Lower leg skin (tissue), 4 donors: ENCODE measurements at regions not wholly inside any gene's neighbourhood (a gene's known extent, or its start where the extent isn't known, plus 50 kb on each side); places are given as distances from the start of the nearest gene placed in this dataset.
"Not testable (repeated sequence)": the region's sequence is repeated elsewhere in the genome, so short reads cannot be mapped to it uniquely, and the experiment has no call there.

Source experiments
- DNase-seq, 2 donors: peaks; one replicate each; pipeline ENCODE4 v3.0.0-alpha.2; 2019; ENCODE audit warnings: low spot score in 2 of 2
- H3K4me3 ChIP-seq: fragments of 200-600 bp; sonication (generic); 2 replicates; pipeline ENCODE4 v1.5.1; 2017; ENCODE audit warnings: mild to moderate bottlenecking, low read depth; ENCODE audit not compliant: poor library complexity, severe bottlenecking
- CTCF ChIP-seq, 3 donors: fragments of 450-650 bp; IDR thresholded peaks; one replicate each; pipeline ENCODE4 v1.5.1; 2016; ENCODE audit warnings: antibody characterized with exemption in 3 of 3, mild to moderate bottlenecking in 3 of 3, moderate library complexity in 2 of 3
- POLR2A ChIP-seq, 2 donors: fragments of 450-650 bp; IDR thresholded peaks; one replicate each; pipeline ENCODE4 v1.6.1; 2016 to 2017; ENCODE audit warnings: antibody characterized with exemption in 2 of 2, mild to moderate bottlenecking in 1 of 2, moderate library complexity in 1 of 2
- WGBS, 2 donors: methylation state at CpG; one replicate each; pipeline ENCODE4 v1.1.5; 2018; 5-methylcytosine and 5-hydroxymethylcytosine counted together
- intact Hi-C: fragments of 100-400 bp; cut with DNase I; formaldehyde crosslinking; loops from one replicate; pipeline ENCODE4 v1.15.0; 2023; ENCODE audit warnings: low total_unique reads

GRCh38 chr13:87952377-87952776, 281.2 kb downstream of the SLITRK5 start:
- TF ChIP-seq POLR2A (IDR thresholded peaks at IDR 0.05) (no peak), CTCF (IDR thresholded peaks at IDR 0.05) (no peak)
- H3K4me3 ChIP-seq, result no peak overlapping the region
- no peak for DNase-seq
- intact Hi-C loops, result no loop called here
- WGBS, 2 donors, result 72% methylated on average over 2 of the region's 2 CpGs

- intact Hi-C loops, result no loop called here
- TF ChIP-seq POLR2A (IDR thresholded peaks at IDR 0.05), result no peak
- TF ChIP-seq CTCF (IDR thresholded peaks at IDR 0.05), result no peak
- DNase-seq, result no peak
- no peak overlapping the region for H3K4me3 ChIP-seq
- WGBS, 2 donors, result 63 to 73% methylated on average over 3 of the region's 3 CpGs
Observed at GRCh38 chr13:87953381-87953780, 282.2 kb downstream of the SLITRK5 start.

- DNase-seq, result no peak
- no peak for TF ChIP-seq CTCF (IDR thresholded peaks at IDR 0.05)
- no peak for TF ChIP-seq POLR2A (IDR thresholded peaks at IDR 0.05)
- no peak overlapping the region for H3K4me3 ChIP-seq
- intact Hi-C loops, result no loop called here
- 68 to 69% methylated on average over 3 of the region's 3 CpGs for WGBS, 2 donors
Observed at GRCh38 chr13:87954091-87954490, 282.9 kb downstream of the SLITRK5 start.

GRCh38 chr13:87961546-87961945, 290.4 kb downstream of the SLITRK5 start:
- TF ChIP-seq CTCF (IDR thresholded peaks at IDR 0.05) (no peak), POLR2A (IDR thresholded peaks at IDR 0.05) (no peak)
- no peak overlapping the region for H3K4me3 ChIP-seq
- intact Hi-C loops, result no loop called here
- 87 to 90% methylated on average over 3 of the region's 3 CpGs for WGBS, 2 donors
- DNase-seq, result no peak

- intact Hi-C loops, result no loop called here
- DNase-seq, result no peak
- WGBS, 2 donors, result 79 to 88% methylated on average over 1 of the region's 1 CpG
- no peak for TF ChIP-seq CTCF (IDR thresholded peaks at IDR 0.05)
- no peak for TF ChIP-seq POLR2A (IDR thresholded peaks at IDR 0.05)
- no peak overlapping the region for H3K4me3 ChIP-seq
Observed at GRCh38 chr13:87972568-87972967, 301.4 kb downstream of the SLITRK5 start.

GRCh38 chr13:87975035-87975434, 303.9 kb downstream of the SLITRK5 start:
- intact Hi-C loops, result no loop called here
- no peak for DNase-seq
- TF ChIP-seq CTCF (IDR thresholded peaks at IDR 0.05), result no peak
- no peak overlapping the region for H3K4me3 ChIP-seq
- WGBS, 2 donors, result 66 to 68% methylated on average over 4 of the region's 4 CpGs

- intact Hi-C loops, DNase-seq, H3K4me3 ChIP-seq: not testable (repeated sequence)
- 95 to 96% methylated on average over 16 to 20 of the region's 26 CpGs for WGBS, 2 donors
Observed at GRCh38 chr13:87976650-87977049, 305.5 kb downstream of the SLITRK5 start.
